Middle frontal gyrus (tissue), 1 donor: ENCODE measurements at regions not wholly inside any gene's neighbourhood (a gene's known extent, or its start where the extent isn't known, plus 50 kb on each side); places are given as distances from the start of the nearest gene placed in this dataset.
"Not testable (repeated sequence)": the region's sequence is repeated elsewhere in the genome, so short reads cannot be mapped to it uniquely, and the experiment has no call there.

Experiments used
- DNase-seq: peaks from one replicate; pipeline ENCODE4 v3.0.0-alpha.2; 2015; ENCODE audit warnings: low spot score; ENCODE audit errors: extremely low spot score

DNA sequence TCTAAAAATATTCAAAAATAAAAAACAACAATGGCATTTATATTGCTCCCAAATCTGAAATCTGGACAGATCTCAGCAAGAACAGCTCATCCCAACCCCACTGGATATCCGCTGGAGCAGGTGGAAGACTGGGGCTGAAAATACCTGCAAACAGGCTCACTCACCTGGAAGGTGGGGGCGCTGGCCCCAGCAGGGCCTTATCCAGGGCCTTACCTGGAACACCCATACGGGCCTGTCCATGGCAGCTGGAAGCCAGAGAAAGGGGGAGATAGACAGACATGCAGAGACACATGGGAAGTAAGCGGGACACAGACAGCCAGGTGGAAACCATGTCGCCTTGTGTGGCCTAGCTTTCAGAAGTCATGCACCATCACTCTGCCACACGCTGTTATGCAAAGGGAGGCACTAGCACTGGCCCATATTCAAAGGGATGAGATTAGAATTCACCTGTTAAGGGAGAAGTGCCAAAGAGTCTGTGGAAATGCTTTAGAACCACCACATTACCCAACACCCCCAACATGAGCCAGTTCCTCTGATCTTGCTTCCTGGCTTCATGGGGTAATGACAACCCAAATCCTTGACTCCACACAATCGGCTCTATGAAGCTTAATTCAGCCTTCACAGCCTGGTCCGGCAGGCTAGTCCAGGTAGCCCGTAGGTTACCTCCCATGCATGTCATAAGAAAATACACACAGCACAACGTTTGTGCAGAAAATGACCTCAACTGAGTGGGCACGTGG is 99.0 kb upstream of the CDYL start:
- DNase-seq = no peak

DNA sequence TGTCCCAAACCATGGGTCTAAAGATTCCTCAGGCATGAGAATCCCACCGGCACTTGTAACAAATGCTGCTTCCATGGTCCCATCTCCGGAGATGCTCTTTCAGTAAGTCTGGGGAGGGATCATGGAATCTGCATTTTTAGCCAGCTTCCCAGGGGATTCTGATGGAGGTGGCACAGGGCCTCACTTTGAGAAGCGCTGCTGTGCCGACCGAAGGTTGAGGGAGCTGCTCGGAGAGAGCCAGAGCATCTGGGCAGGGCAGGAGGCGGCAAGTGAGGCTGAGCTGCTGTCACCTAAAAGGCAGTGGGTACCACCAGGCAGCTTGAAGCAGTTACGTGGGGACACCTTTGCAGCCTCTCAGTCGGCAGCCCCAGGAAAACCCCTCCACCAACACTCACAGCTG is 100.2 kb upstream of the CDYL start:
- no peak for DNase-seq

DNA sequence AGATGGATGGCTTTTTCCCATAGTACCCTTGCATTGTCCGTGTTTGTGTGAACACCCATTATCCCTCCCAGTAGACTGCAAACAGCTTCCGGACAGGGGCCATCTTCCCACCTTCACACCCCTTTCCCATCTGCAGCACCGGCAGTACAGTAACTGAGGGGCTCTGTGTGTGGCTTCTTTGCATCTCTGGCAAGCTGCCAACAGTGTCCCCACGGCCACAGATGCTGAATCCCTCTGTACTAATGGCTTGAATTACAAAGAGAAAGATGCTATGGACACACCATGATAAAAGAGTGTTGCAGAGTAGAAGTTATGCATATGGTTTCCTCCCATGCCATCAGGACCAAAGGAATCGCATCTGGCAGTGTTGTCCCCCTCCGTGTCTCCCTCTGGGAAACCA is 101.1 kb upstream of the CDYL start:
- DNase-seq = no peak

DNA sequence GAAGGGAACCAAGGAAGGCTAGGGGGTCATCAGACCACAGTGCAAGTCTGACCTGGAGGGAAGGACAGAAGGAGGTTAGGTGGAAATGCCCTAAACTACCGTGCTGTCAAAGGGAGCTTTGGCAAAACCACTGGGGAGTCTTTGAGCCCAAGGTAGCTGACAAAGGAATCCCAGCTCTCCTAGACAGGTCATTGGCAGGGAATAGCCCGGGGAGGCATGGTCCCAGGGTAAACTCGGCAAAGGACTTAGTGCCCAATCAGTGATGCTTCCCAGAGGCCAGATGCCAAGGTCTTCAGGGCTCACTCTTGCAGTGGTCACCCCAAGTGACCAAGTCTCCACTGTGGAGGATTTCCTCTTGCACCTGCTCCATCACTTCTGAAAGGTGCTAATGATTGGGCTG is 102.3 kb upstream of the CDYL start:
- DNase-seq = no peak

DNA sequence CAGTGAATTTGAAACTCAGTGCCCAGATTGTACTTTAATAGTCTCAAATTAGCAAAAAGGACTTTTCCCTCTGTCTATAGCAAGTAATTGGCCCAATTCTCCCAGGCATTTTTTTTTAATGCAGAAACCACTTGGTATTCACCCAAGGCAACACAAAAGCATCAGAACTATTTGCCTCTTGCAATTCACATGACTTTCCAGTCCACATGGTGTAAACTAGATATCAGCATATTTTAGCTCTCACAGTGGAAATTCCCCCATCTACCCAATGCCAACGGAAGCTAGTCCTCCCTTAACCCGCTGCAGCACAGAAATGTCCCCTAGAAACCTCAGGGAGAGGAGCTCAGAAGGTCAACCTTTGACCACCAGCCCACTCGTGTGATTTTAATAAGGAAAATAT is 103.4 kb upstream of the CDYL start:
- no peak for DNase-seq

DNA sequence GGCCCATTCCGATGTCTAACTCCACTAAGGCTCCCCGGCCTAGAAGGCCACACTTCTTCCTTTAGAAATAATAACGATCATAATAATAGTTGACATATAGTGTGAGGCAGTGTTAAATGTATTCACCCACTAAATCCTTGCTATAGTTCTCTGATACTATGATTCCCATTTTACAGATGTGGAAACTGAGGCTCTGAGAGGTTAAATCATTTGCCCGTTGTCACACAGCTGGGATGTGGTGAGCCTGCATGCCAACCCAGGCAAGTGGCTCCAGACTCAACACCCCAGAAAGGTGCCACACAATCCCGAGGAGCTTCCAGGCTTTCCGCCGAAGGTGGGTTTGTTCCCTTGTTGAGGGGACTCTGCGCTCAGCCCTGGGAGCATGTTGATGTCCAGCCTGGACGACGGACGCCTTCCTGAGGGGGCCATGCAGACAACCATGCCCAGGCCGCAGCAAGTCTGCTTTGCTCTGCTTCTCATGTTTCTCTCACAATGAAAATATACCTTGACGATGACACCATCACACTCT is 104.6 kb upstream of the CDYL start:
- DNase-seq = no peak

DNA sequence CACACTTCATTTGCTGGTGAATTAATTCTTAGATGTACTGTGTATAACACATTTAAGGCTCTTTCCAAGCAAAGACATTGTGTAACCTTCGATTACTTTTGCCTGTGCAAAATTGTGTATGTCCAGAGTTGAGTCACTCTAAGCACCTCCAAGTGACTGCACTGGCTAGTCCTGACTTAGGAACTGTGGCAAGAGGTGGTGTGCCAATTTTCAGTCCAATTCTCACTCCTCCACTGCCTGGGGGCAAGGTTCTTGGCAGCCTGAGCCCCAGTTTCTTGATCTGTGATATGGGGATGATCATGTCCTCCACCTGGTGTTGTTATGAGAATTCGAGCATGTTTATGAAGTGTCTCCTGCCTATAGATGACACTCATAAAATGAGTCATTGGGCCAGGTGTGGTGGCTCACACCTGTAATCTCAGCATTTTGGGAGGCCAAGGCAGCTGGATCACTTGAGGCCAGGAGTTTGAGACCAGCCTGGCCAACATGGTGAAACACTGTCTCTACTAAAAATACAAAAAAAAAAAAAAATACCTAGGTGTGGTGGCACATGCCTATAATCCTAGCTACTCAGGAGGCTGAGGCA is 105.3 kb upstream of the CDYL start:
- no peak for DNase-seq

DNA sequence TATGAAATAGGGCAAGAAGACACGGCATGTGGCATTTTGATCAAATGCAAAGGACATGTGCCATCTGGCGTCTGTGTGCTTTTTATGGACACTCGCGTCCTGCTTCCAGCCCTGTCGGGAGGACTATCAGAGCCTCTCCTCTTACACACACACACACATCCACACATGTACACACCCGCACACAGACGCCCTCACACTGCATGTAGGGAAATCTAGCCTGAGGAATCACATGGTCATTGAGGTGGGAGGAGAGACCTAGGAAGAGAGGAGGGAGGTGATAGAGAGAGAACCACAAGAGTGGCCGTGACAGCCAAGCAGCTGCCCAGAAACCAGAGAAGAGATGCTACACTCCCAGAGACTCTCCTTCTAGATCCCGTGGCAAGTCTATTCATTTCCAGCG is 105.9 kb upstream of the CDYL start:
- no peak for DNase-seq

DNA sequence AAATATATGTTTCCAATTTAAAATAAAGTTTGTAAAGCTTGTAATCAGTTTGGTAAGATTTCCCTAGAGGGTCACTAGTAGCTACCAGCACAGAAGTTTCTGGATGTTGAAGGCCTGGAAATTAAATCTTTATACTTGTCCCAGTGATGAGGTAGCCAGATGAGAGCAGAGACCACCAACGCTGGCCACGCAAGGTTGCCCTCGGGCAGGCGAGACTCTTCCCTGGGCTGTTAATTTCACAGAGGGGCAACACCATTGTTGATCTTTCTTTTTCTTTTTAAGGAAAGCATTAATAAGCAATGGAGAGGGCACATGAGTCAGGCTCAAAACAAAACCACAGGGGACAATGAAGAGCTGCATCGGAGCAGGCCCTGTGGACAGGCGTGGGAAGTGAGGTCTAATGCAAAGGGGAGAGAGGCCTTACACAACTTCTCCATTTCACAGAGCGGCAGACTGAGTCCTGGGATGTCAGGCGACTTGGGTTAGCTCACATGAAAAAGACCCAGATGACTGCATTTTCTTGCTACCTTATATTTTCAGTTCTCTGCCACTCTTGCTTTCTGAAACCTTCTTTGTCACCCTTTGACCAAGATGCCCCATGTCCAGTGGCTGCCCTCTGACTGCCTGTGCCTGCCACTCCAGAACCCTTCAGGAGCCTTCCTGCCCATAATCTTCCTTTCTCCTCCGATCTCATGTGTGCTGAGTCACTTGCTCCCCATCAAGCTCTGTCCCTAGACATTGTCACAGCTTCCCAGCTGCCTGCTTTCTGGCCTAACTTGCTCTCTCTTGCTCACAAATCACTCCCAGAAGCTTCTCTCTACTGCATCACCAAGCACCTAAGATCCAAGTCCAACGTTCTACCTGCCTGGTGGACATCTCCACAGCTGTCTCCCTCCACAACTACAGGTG is 107.7 kb upstream of the CDYL start:
- DNase-seq = no peak

DNA sequence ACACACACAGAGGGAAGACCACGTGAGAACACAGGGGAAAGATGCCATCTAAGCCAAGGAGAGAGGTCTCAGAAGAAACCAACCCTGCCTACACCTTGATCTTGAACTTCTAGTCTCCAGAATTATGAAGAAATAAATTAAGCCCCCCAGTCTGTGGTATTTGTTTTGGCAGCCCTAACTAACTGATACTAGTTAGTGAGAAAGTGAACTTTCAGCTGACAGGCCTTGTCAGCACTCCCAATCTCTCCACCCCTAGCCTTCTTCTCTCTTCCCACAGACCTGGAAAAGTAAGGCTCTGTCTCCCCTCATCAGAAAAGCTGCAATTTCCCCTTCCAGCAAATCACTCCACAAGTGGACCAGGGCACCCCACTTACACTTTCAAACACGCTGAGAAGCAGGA is 108.6 kb upstream of the CDYL start:
- DNase-seq = no peak

DNA sequence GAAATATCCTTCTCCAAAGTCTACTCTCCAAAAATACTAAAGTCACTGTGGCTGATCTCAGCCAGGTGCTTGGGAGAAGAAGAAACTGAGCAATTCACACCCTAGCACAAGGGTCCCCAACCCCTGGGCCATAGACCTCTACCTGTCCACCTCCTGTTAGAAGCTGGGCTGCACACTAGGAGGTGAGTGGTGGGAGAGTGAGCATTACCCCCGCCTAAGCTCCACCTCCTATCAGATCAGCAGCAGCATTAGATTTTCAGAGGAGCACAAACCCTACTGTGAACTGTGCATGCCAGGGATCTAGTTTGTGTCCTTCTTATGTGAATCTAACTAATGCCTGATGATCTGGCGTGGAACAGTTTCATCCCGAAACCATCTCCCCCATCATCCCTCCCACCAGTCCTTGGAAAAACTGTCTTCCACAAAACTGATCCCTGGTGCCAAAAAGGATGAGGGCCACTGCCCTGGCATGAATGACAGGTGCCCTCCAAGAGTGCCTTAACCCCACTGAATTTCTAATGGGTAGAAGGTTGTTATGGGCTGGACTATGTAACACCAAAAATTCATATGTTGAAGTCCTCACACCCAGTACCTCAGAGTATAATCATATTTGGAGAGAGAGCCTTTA is 109.2 kb upstream of the CDYL start:
- DNase-seq = no peak

DNA sequence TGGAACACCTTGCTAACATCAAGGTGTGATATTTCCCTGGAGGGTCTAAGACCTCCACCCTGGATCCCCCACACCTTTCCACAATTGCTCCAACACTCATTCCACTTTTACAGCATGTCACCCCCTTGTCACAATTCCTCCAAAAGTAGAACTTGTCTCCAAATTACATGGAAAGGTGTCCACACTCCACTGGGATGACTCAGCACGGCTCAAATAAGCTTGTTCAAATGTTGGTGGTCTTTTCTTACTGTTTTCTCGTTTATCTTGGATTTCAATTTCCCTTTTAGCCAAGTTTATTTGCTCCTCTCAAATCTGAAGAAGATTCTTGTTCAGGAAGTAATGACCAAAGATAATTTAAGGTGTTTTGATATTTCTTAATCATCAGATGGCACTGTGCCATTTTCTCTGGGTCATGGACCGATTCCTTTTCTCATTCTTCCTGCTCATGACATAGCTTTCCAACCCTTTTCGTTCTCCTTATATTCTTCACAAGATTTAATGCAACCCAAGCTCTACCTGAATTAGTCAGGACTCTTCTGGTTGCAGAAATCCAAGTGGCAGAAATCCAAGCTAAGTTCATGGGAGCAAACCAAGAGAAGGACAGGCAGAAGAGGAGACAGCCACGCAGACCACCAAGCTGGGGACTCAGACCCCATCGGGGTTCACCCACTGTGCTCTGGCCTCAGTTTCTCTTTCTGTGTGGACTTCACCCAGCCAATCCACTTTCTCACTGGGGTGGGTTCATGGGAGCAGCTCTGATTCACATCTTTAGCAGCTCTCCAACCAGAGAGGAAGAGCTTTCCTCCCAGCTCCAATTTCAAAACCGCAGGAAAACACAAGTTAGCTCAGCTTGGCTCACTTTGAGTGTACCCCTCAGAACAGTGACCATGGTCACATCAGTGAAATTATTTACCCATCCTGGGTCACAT is 110.5 kb upstream of the CDYL start:
- DNase-seq = no peak

DNA sequence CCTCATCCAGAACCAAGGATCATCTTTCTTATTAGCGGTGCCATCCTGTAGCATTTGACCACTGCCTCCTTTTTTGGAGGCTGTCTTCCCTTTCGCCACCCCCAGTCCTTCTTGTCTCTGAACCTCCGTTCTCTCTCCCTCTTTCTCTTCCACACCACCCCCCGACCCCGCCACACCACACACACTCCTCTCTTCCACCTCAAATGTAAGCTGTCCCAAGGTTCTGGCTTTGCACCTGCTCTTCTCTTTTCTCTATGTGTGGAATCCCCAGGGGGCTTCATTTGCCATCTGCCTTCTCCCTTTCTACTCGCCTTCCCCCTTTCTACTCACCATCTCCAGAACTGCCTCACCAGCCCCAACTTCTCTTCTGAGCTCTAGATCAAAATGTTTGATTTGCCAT is 111.3 kb upstream of the CDYL start:
- DNase-seq = no peak

DNA sequence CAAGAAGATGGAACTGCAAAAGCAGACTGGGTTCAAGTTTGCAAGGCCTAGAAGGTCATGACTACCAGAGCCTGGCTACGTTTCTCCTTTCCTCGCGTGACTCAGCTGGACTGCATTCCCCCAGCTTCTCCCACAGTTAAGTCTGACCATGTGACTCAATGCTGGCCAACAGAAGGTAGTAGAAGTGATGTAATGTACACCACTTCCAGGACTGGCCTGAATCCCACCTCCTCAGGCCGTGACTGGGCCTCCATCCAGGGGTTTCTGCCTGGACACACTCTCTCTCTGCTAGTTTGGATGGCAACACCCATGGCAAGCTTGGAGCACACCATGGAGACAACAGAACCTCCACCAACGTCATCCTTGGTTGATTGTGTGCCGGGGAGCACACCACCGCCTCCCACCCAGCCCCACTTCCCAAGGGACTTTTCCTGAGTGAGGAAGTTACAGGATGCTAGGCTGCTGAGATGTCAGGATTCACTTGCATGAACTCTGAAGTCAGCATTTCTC is 112.0 kb upstream of the CDYL start:
- DNase-seq = no peak

DNA sequence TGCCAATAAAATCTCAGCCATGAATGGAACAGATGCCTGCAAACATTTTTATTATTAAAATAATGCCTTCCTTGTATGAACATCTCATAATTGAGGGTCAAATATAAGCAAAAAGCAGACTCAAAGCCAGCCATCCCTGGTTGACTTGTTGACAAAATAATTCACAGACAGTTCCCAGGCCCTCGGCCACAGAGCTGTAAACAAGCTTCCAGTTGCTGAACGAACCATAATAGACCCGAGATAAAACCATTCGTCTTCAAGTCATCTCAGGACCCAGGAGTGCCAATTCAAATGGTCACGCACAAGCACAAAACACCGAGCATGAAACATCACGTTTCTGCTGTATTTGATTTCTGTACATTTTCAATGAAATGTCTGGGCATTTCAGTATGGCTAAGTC is 113.3 kb upstream of the CDYL start:
- DNase-seq = no peak

DNA sequence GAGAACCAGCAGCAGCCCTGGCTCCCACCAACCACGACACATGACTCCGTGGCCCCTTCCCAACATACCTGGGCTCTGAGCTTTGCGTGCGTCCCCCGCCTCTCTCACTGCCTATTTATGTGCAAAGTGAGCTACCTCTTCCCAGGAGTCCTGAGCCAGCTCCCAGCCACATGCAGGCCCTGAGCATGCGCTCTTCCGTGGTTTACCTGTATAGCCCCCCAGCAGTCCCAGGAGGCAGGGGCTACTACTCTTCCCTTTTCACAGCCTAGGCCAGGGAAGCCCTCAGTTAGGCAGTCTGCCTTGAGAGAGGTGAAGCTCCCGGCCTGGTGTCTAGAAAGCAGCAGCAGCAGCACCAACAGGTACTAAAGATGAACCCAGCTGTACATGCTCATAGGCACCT is 114.8 kb upstream of the CDYL start:
- DNase-seq = no peak

DNA sequence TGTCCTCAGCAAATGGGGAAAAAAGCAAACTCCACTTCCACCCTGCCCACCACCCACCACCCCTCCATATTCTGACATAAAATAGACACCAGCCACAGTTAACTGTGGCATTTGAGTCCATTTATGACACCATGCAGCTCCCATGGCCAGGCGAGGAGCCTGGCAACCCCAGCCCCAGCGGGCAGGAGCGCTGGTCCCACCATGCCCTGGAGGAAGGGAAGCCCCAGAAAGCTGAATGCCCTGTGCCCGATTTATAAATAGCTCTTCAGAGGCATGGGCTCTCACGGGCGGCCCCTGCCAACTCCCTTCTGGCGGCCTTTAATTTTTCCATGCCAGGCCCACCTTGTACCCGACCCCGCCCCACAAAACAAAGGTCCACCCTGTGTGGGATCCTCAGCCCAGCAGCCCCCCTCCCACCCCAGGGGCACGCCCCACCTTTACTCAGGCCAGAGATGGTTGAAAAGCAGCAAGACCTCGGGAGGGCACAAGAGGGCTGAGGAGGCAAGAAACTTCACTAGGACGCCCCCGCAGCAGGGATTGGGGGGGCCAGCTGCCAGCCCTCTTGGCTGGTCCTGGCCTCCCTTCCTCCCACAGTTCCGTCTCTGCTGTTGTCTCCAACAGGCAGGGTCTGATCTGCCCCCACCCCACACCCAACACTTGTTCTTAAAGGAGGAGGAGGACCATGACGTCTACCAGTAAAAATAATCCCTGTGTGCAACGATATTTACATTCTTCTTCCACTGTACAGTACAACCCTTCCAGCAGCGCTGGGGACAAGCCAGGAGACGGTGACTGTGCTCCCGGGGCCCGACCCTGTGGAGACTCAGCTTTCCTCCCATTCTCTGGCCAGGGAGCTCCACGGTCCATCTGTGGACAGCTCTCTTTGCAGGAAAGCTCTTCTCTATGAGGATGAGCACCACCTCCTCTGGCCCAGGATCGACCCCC is 115.6 kb upstream of the CDYL start:
- no peak for DNase-seq

DNA sequence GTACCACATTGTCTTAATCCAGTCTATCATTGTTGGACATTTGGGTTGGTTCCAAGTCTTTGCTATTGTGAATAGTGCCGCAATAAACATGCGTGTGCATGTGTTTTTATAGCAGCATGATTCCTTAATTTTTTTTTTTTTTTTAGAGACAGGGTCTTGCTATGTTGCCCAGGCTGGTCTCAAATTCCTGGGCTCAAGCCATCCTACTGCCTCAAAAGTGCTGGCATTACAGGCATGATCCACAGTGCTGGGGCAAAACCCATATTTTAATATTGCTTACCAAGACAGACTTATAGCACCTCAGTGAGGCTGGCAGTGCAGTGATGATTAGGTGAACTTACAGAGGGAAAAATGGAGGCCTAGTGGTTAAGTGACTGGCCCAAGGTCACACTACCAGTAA is 116.5 kb upstream of the CDYL start:
- DNase-seq = not testable (repeated sequence)

DNA sequence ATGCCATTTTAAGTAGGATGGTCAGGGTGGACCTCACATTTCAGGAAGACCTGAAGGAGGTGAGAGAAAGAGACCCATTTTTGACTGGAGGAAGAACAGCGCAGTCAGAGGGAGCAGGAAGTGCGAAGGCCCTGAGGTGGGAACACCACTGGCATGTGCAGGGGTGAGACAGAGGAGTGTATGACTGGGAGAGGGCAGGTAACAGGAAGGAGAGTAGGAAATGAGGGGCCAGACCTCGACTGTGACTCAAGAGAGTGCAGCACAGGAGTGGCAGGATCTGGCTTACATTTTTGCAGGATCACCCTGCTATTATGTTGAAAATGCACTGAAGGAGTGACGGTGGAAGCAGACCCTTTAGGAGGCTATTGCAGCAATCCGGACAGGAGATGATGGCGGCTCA is 117.7 kb upstream of the CDYL start:
- no peak for DNase-seq
